Left renal pelvis (tissue), 4 donors: ENCODE measurements at regions not wholly inside any gene's neighbourhood (a gene's known extent, or its start where the extent isn't known, plus 50 kb on each side); places are given as distances from the start of the nearest gene placed in this dataset.

Experiments used
- DNase-seq, 4 donors: peaks; one replicate each; pipeline ENCODE4 v3.0.0-alpha.2; 2013; ENCODE audit warnings: low read depth in 4 of 4, low spot score in 3 of 4

- DNase-seq, result no peak
Measured at GRCh38 chr15:35722501-35722900, 176.5 kb upstream of the DPH6 start.

- DNase-seq, result no peak
Measured at GRCh38 chr15:35723120-35723847, 177.3 kb upstream of the DPH6 start.

- DNase-seq, result no peak
Measured at GRCh38 chr15:35723852-35724251, 177.9 kb upstream of the DPH6 start.

GRCh38 chr15:35724626-35725025 lies 178.7 kb upstream of the DPH6 start:
- no peak for DNase-seq

GRCh38 chr15:35725353-35725752 lies 179.4 kb upstream of the DPH6 start:
- no peak for DNase-seq

GRCh38 chr15:35727627-35728026 lies 181.7 kb upstream of the DPH6 start:
- DNase-seq, result no peak

GRCh38 chr15:35728219-35728940 lies 182.4 kb upstream of the DPH6 start:
- no peak for DNase-seq

- no peak for DNase-seq
Measured at GRCh38 chr15:35736150-35736549, 190.2 kb upstream of the DPH6 start.

GRCh38 chr15:35737441-35737840 lies 191.5 kb upstream of the DPH6 start:
- DNase-seq, result no peak

- no peak for DNase-seq
Measured at GRCh38 chr15:35738370-35738769, 192.4 kb upstream of the DPH6 start.

GRCh38 chr15:35740761-35741160 lies 194.8 kb upstream of the DPH6 start:
- no peak for DNase-seq

GRCh38 chr15:35741395-35741794 lies 195.4 kb upstream of the DPH6 start:
- no peak for DNase-seq

GRCh38 chr15:35741881-35742280 lies 195.9 kb upstream of the DPH6 start:
- DNase-seq, result no peak

- DNase-seq, result no peak
Measured at GRCh38 chr15:35743321-35743720, 197.4 kb upstream of the DPH6 start.

GRCh38 chr15:35746121-35746520 lies 200.2 kb upstream of the DPH6 start:
- no peak for DNase-seq

- no peak for DNase-seq
Measured at GRCh38 chr15:35748105-35748504, 202.1 kb upstream of the DPH6 start.

GRCh38 chr15:35750051-35750450 lies 204.1 kb upstream of the DPH6 start:
- DNase-seq, result no peak

GRCh38 chr15:35751413-35752133 lies 205.6 kb upstream of the DPH6 start:
- DNase-seq, result peak; percentile 77 to 88 (median 80)

- no peak for DNase-seq
Measured at GRCh38 chr15:35752134-35752466, 206.1 kb upstream of the DPH6 start.

GRCh38 chr15:35753486-35753885 lies 207.5 kb upstream of the DPH6 start:
- no peak for DNase-seq

- no peak for DNase-seq
Measured at GRCh38 chr15:35755237-35755802, 209.4 kb upstream of the DPH6 start.
